GM12892 (cell line): ENCODE measurements at regions not wholly inside any gene's neighbourhood (a gene's known extent, or its start where the extent isn't known, plus 50 kb on each side); places are given as distances from the start of the nearest gene placed in this dataset.

Source experiments
- POLR2AphosphoS5 ChIP-seq: IDR thresholded peaks from 2 replicates; pipeline ENCODE4 v1.6.1; 2011; ENCODE audit warnings: low read depth, low read length, control low read depth
- TAF1 ChIP-seq: IDR thresholded peaks from 2 replicates; pipeline ENCODE4 v1.6.1; 2011; ENCODE audit warnings: low read depth, mild to moderate bottlenecking, control low read depth, low read length, borderline replicate concordance

DNA sequence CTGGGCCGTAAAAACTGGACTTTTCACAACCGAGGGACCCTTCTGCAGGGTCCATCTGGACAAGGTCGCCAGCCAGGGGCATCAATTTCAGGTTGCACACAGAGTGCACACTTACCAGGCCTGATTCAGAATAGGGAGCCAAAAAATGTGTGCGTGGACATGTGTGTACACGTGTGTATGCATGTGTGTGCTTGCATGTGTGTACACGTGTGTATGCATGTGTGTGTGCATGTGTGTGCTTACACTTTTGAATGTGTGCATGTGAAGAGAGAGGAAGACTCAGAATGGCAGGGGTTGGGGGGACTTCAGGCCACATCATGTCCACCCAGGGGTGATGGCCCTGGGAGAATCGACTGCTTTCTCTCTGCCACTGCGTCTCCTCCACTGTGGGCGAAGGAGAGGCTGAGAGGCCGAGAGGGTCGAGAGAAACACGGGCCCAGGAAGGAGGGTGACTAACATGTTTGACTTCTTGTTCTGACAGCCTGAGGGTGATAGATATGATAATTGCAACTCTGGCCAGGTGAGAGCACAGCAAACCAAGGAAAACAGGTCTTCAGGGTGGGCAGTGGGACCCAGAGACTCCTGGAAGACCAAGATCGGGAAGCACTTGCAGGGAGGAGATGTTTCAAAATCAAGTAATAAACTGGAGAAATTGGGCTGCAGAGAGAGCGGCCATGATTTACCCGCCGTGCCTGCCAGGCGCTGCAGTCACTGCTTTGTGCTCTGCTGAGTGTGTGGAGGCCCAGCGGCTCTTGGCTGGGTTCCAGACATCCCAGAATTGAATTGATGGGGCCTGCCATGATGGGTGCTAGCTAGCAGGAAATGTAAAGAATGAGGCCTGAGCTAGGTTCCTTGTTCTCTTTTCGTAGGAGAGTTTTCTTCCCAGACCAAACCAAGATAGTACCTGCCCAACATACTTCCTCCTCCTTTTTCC, 310.8 kb downstream of the QKI start:
- TF ChIP-seq POLR2AphosphoS5 (no peak), TAF1 (no peak)
